ENCODE measurements at regions not wholly inside any gene's neighbourhood (a gene's known extent, or its start where the extent isn't known, plus 50 kb on each side); places are given as distances from the start of the nearest gene placed in this dataset.

- no peak for TF ChIP-seq CTCF (conservative IDR thresholded peaks at IDR 0.05; ENCODE audit: low read depth)
- DNase-seq (ENCODE audit: low spot score): no peak
- H3K27ac ChIP-seq: no peak overlapping the region
- ChIA-PET POLR2A (ENCODE audit: low non-redundant PET) (no interaction called here), CTCF (interaction anchor here (1.0 kb wide), 1 partner anchor 580 kb away, joined by 3 read pairs; no protein-coding TSS in a partner anchor)
Observed at GRCh38 chr2:17188721-17189120, 329.5 kb downstream of the RAD51AP2 start.

GRCh38 chr2:17184512-17184911 lies 333.7 kb downstream of the RAD51AP2 start:
- ChIA-PET POLR2A (ENCODE audit: low non-redundant PET) (no interaction called here), CTCF (interaction anchor here (0.5 kb wide), 1 partner anchor 341 kb away, joined by 3 read pairs; no protein-coding TSS in a partner anchor)
- no peak for TF ChIP-seq CTCF (conservative IDR thresholded peaks at IDR 0.05; ENCODE audit: low read depth)
- no peak overlapping the region for H3K27ac ChIP-seq
- no peak for DNase-seq (ENCODE audit: low spot score)

- TF ChIP-seq CTCF (conservative IDR thresholded peaks at IDR 0.05; ENCODE audit: low read depth): no peak
- DNase-seq (ENCODE audit: low spot score): no peak
- ChIA-PET POLR2A (ENCODE audit: low non-redundant PET) (no interaction called here), CTCF (interaction anchor here (0.7 kb wide), 1 partner anchor 534 kb away, joined by 3 read pairs; no protein-coding TSS in a partner anchor)
- no peak overlapping the region for H3K27ac ChIP-seq
Observed at GRCh38 chr2:17182399-17182798, 335.8 kb downstream of the RAD51AP2 start.

DNA sequence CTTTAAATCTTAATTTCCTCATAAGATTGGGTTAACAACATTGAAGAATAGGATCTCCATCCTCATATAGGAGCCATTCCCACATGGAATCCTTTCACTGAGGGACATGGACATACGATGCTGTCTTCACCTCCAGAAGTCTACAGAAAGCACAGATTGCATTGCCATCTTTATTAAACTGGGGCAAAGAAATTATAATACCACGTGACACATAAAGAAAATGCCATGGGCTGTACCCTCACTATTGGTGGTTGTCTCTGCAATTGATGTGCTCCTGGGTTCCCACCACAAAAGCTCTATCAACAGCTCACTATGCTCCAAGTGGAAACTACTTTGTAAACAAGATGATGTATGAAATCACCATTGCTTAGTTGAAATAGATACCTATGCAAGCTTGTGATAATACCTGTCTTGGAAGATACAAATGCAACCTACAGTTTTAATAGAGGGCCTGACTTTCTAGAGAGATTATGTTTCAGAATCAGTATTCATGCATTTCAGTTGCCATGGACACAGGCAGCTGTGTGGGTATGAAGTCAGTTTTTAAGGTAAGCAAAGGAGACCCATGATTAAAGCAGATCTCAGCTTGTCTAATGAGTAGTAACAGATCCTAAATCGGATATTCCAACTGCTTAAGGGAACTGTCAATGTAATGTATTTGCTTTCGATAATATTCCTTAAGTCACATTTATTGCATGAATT lies 337.0 kb downstream of the RAD51AP2 start:
- ChIA-PET POLR2A (ENCODE audit: low non-redundant PET) (no interaction called here), CTCF (no interaction called here)
- no peak overlapping the region for H3K27ac ChIP-seq
- no peak for DNase-seq (ENCODE audit: low spot score)
- TF ChIP-seq CTCF (conservative IDR thresholded peaks at IDR 0.05; ENCODE audit: low read depth): no peak

DNA sequence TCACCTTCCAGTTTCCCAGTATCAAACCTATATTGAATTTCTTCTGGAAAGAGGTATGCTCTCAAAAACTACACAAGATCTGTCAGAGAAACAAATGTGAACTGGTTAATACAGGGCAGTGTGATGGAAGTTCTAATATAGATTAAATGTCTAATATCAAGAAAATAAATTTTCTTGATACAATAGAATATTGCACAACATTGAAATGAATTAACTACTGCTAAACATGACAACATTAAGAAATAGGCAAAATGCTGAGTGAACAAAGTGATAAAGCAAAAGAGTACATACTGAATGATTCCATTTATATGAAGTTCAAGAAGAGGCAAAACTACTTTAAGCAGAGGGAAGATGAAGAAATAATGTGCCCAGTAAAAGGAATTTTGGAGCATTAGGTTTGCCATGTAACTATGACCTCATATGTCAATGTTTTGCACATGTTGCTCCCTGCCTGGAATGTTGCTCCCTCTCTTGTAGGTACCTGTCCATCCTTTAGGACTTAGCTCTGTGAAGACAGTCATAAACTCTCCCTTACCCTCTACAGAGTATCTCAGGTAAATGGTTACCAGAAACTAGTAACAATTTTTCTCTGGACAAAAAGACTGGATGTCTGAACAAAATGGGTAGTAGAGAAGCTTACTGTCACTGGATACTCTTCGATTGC lies 339.0 kb downstream of the RAD51AP2 start:
- no peak overlapping the region for H3K27ac ChIP-seq
- CTCF ChIA-PET: interaction anchor here (0.6 to 0.7 kb wide), 2 partner anchors 14 to 39 kb away, joined by 3 to 4 read pairs; no protein-coding TSS in a partner anchor
- POLR2A ChIA-PET (ENCODE audit: low non-redundant PET): no interaction called here
- no peak for DNase-seq (ENCODE audit: low spot score)
- no peak for TF ChIP-seq CTCF (conservative IDR thresholded peaks at IDR 0.05; ENCODE audit: low read depth)

DNA sequence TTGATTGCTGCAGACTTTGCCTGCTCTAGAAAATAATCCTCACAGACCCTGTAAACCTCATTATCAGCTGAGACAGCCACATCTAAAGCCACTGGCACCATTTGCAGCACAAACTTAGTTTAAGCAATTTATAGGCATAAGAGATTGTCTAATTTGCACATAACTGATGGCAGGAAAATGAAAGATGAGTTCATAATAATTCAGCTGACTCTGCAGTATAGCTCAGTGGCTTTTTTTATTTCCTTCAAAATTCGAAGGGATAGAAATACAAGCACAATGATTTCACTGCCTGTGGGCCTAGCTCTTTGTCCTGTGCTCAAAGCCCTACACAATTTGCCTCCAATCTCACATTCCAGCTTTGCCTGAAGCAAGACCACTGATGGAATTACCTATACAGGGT lies 341.2 kb downstream of the RAD51AP2 start:
- DNase-seq (ENCODE audit: low spot score): no peak
- H3K27ac ChIP-seq: no peak overlapping the region
- TF ChIP-seq CTCF (conservative IDR thresholded peaks at IDR 0.05; ENCODE audit: low read depth): no peak
- ChIA-PET POLR2A (ENCODE audit: low non-redundant PET) (no interaction called here), CTCF (no interaction called here)
